ENCODE measurements at regions not wholly inside any gene's neighbourhood (a gene's known extent, or its start where the extent isn't known, plus 50 kb on each side); places are given as distances from the start of the nearest gene placed in this dataset.

- no peak for TF ChIP-seq IRF9 (CRISPR knock-in tag; IDR thresholded peaks at IDR 0.05; ENCODE audit: borderline replicate concordance)
- TF ChIP-seq ZNF224 (CRISPR knock-in tag; IDR thresholded peaks at IDR 0.05), result no peak
These were observed 380.7 kb upstream of the KCNMB2 start for GRCh38 chr3:178155521-178155920.
